22Rv1 (cell line): ENCODE measurements at regions not wholly inside any gene's neighbourhood (a gene's known extent, or its start where the extent isn't known, plus 50 kb on each side); places are given as distances from the start of the nearest gene placed in this dataset.

Experiments
- H3K27ac ChIP-seq: fragments of 450-650 bp; 2 replicates; pipeline ENCODE4 v1.5.1; 2017
- ZFX ChIP-seq: fragments of 450-650 bp; IDR thresholded peaks from 2 replicates; pipeline ENCODE4 v1.6.1; 2017; ENCODE audit warnings: antibody characterized with exemption, borderline replicate concordance
- TF ChIP-seq, protein P1 (sequence below): fragments of 450-650 bp; IDR thresholded peaks from 2 replicates; pipeline ENCODE4 v1.5.1; 2017; ENCODE audit warnings: mild to moderate bottlenecking

DNA sequence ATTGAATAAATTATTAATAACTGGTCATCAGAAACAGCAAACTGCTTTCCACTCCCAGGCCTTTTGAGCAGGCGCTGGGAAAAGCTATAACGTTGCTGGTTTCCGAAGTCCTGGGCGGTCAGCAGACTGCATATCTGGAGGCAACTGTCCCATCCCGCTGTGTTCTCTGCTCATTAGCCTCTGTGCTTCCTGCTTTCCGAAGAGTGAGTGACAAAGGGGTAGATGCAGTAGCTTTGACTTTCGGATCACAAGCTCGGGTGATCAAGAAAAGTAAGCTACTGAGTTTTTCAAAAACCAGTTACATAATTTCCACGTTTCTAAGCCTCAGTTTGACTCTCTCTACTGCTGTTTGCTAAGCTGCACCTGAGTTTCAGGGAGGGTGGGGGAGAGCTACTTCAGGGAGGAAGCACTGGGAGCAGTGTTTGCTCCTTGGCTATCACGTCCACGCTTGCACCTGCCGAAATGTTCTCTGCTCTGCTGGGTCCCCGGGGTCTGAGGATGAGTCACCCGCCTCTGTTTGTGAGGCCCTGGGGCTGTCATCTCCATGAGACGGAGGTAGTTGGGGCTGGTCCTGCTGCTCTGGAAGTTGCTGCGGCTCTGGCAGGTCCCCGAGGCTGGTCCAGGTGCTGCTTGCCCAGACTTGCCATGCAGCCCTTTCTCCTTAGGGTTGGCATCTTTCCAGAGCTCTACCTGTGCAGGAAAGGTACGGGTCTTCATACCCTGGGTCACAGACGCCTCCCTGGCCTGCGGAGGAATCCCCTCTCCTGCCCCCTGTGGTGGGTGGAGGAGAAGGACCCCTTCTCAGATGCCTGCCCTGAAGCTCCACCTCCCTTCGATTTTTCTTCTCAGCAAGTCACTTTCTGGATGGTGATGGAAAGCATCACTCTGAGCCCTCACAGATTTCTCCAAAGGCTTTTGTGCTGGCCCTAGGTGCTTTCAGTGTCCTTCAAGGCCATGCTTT is 220.0 kb downstream of the QKI start:
- TF ChIP-seq, protein P1, sequence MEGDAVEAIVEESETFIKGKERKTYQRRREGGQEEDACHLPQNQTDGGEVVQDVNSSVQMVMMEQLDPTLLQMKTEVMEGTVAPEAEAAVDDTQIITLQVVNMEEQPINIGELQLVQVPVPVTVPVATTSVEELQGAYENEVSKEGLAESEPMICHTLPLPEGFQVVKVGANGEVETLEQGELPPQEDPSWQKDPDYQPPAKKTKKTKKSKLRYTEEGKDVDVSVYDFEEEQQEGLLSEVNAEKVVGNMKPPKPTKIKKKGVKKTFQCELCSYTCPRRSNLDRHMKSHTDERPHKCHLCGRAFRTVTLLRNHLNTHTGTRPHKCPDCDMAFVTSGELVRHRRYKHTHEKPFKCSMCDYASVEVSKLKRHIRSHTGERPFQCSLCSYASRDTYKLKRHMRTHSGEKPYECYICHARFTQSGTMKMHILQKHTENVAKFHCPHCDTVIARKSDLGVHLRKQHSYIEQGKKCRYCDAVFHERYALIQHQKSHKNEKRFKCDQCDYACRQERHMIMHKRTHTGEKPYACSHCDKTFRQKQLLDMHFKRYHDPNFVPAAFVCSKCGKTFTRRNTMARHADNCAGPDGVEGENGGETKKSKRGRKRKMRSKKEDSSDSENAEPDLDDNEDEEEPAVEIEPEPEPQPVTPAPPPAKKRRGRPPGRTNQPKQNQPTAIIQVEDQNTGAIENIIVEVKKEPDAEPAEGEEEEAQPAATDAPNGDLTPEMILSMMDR, result no peak
- no peak for TF ChIP-seq ZFX
- no peak overlapping the region for H3K27ac ChIP-seq

DNA sequence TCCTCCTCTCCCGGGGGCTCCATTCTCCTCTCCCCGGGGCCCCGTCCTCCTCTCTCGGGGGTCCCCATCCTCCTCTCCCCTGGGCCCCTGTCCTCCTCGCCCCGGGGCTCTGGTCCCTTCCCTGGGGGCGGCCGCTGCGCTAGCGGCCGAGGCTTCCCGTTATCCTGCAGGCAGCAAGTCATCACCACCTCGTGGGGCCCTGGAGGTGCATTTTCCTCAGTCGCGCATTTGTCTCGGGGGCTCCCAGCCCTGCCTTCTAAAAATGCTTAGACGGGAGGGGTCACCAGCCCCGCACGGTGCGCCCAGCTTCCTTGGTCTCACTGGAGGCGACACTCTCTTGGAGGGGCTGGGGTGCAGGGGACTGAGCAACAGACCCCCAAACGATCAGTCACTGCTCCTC is 216.5 kb downstream of the QKI start:
- H3K27ac ChIP-seq, result no peak overlapping the region
- no peak for TF ChIP-seq ZFX
- TF ChIP-seq, protein P1, result no peak

DNA sequence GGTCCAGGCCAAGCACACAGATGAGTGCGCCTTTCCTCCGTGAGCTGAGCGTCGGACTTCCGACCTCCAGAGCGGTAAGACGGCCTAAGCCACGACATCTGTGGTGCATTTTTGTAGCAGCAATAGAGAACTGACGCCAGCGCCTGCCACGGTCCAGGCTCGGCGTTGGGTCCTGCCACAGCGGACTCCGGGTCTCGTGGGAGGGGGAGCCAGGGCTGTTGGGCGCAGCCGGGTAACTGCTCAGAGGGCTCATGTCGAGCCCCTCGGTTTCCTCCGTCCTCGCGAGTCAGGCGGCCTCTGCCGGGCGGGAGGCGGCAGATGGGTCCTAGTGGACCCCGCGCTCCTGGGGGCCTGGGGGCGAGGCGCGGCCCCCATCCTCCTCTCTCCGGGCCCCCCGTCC is 216.1 kb downstream of the QKI start:
- TF ChIP-seq, protein P1, result no peak
- TF ChIP-seq ZFX, result no peak
- H3K27ac ChIP-seq, result no peak overlapping the region

DNA sequence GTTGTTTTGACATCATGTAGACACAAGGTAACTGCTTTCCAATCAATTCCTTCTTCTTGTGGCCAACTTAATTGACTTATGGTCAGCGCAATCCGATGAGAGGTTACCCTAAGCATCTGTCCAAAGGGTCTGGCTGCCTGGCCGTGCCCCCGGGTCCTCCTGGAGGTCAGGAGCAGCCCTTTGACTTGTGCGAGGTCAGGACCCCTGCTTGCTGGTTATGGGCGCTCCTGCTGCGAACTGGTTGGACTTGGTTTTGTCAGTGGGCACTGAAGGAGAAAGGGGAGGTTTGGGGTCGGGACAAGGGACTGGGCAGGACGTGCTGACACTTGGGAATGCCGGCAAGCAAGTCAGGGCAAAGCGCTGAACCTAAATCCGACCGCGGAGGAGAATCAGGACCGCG is 215.6 kb downstream of the QKI start:
- TF ChIP-seq, protein P1, result no peak
- no peak for TF ChIP-seq ZFX
- no peak overlapping the region for H3K27ac ChIP-seq
